BJ (cell line): ENCODE measurements at regions not wholly inside any gene's neighbourhood (a gene's known extent, or its start where the extent isn't known, plus 50 kb on each side); places are given as distances from the start of the nearest gene placed in this dataset.

Source experiments
- CTCF ChIA-PET: fragments of 350-600 bp; formaldehyde crosslinking; extraction: SDS; loops from one replicate; lab custom pipeline; 2021; ENCODE audit warnings: antibody characterized with exemption, inconsistent platforms; lab: Yijun Ruan, JAX
- POLR2A ChIA-PET: fragments of 300-600 bp; sonication (Branson Sonifier 250); formaldehyde crosslinking; extraction: SDS; loops from one replicate; lab custom pipeline; 2021; ENCODE audit warnings: antibody characterized with exemption; lab: Charles Lee
- DNase-seq: peaks from one replicate; pipeline ENCODE4 v3.0.0-alpha.2; 2011; ENCODE audit warnings: low read depth
- H3K27me3 ChIP-seq: 2 replicates; pipeline ENCODE4 v1.6.0; 2011; ENCODE audit warnings: low read length; ENCODE audit not compliant: control insufficient read depth, insufficient read depth
- H3K36me3 ChIP-seq: 2 replicates; pipeline ENCODE4 v1.5.1; 2011; ENCODE audit warnings: low read length; ENCODE audit not compliant: control insufficient read depth, insufficient read depth
- H3K4me3 ChIP-seq: 2 replicates; pipeline ENCODE4 v1.5.1; 2011; ENCODE audit warnings: low read depth, mild to moderate bottlenecking, control low read depth, low read length
- TF ChIP-seq, protein P1 (sequence below): IDR thresholded peaks from 2 replicates; pipeline ENCODE4 v1.5.1; 2011; ENCODE audit warnings: low read depth, mild to moderate bottlenecking, control low read depth, inconsistent platforms, low read length, moderate library complexity; ENCODE audit not compliant: insufficient read depth

DNA sequence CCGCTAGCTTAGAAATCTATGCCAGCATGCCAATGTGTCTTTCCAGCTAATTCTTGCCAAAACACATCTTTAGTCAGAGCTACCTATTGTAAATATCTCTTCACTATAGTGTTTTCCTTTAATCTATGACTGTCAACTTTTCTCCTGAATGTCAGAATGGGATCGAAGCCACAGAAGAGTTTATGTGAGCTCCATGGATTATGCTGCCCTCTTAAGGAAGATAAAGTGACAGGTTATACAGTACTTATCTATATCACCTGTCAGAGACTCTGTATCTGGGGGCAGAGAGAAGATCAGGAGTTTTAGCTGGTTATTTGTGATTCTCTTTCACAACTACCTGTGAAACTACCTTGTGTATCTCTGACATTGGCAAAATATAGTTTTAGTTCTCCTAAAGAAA is 204.3 kb upstream of the SEL1L start:
- DNase-seq, result no peak
- ChIA-PET CTCF (no interaction called here), POLR2A (no interaction called here)
- Histone ChIP-seq H3K27me3 (no peaks in the 10 kb centered on the region), H3K4me3 (no peak overlapping the region), H3K36me3 (no peaks in the 10 kb centered on the region)
- TF ChIP-seq, protein P1, sequence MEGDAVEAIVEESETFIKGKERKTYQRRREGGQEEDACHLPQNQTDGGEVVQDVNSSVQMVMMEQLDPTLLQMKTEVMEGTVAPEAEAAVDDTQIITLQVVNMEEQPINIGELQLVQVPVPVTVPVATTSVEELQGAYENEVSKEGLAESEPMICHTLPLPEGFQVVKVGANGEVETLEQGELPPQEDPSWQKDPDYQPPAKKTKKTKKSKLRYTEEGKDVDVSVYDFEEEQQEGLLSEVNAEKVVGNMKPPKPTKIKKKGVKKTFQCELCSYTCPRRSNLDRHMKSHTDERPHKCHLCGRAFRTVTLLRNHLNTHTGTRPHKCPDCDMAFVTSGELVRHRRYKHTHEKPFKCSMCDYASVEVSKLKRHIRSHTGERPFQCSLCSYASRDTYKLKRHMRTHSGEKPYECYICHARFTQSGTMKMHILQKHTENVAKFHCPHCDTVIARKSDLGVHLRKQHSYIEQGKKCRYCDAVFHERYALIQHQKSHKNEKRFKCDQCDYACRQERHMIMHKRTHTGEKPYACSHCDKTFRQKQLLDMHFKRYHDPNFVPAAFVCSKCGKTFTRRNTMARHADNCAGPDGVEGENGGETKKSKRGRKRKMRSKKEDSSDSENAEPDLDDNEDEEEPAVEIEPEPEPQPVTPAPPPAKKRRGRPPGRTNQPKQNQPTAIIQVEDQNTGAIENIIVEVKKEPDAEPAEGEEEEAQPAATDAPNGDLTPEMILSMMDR, result no peak

DNA sequence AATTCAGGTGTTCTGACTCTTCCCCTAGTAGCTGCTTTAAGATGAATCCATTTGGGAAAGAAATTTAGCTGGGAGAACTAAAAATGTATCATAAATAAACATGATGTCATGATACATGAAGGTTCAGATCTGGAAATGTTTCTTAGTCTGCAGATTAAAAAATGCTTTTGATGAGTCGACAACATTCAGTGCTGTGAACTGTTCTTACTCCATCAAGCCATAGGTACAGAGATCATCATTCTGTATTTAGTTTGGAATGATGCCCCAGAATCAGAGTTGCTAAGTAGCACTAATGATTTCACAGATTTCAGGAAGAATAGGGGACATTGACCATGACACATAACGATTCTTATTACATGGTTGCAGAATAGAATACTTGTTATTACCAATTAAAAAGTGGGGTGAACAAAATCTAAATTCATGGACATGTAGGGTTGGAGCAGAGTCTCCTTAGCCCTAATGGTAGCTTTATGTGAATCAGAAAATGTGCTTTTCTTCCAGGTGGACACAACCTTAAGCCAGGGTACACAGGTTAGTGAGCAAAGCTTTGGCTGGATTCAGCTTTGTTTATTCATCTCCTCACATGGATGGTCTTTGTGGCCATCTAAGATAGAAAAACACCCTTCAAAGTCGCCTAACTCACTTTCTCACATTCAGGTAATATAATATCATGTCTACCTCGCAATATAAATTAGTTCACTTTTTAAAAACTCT is 205.4 kb upstream of the SEL1L start:
- no peak for DNase-seq
- TF ChIP-seq, protein P1, result no peak
- Histone ChIP-seq H3K27me3 (no peaks in the 10 kb centered on the region), H3K36me3 (no peaks in the 10 kb centered on the region), H3K4me3 (no peak overlapping the region)
- POLR2A ChIA-PET, result no interaction called here
- CTCF ChIA-PET, result no interaction called here

DNA sequence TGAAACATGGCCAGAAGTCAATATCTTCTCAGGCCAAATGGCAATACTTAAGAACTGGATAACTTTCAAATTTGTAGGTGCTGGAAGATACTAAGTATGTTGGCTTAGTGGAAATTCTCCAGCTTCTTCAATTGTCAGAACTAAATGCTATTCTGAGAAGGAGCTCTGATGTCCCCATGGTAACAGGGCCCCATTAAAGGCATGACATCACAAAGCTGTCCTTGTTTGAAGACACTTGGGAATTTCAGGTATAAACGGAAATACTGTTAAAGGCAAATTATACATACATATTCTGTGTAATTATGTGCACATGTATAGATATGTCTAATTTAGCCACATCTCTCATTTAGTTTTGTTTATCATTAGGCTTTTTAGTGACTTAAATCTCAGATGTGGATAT is 210.0 kb upstream of the SEL1L start:
- H3K36me3 ChIP-seq, result no peaks in the 10 kb centered on the region
- DNase-seq, result no peak
- H3K4me3 ChIP-seq, result no peak overlapping the region
- H3K27me3 ChIP-seq, result no peaks in the 10 kb centered on the region
- ChIA-PET POLR2A (no interaction called here), CTCF (no interaction called here)
- TF ChIP-seq, protein P1, result no peak

DNA sequence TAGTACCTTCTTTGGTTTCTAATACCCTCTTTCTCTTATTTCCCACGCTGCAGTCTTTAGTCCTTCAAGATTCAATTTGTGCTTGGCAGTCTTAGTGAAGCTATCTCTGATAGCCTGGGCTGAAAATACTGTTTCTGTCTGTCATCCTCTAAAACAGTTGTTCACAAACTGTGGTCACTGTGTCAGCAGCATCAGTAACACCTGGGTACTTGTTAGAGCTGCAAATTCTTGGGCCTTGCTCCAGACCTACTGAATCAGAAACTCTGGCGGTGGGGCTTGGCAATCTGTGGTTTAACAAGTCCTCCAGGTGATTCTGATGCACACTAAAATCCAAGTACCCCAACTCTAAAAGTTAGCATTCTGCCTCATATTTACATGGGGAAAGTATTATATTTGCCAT is 217.5 kb upstream of the SEL1L start:
- TF ChIP-seq, protein P1, result no peak
- Histone ChIP-seq H3K4me3 (no peak overlapping the region), H3K36me3 (no peaks in the 10 kb centered on the region), H3K27me3 (no peaks in the 10 kb centered on the region)
- CTCF ChIA-PET, result no interaction called here
- no peak for DNase-seq
- POLR2A ChIA-PET, result no interaction called here

DNA sequence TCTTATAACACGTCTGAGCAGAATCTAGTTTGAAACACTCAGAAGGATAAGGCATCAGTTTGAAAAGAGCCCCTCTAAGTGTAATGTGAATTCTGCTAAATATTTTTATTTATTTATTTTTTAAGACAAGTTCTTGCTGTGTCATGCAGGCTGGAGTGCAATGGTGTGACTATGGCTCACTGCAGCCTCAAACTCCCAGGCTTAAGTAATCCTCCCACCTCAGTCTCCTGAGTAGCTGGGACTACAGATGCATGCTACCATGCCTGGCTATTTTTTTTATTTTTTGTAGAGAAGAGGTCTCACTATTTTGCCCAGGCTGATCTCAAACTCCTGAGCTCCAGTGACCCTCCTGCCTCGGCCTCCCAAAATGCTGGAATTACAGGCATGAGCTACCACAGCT is 225.9 kb upstream of the SEL1L start:
- DNase-seq, result no peak
- Histone ChIP-seq H3K36me3 (no peaks in the 10 kb centered on the region), H3K4me3 (no peak overlapping the region), H3K27me3 (no peaks in the 10 kb centered on the region)
- ChIA-PET POLR2A (no interaction called here), CTCF (no interaction called here)
- TF ChIP-seq, protein P1, result no peak
